NOMO-1 treated with dmso at 0.1 percent for 144 hours (cell line): ENCODE measurements at regions not wholly inside any gene's neighbourhood (a gene's known extent, or its start where the extent isn't known, plus 50 kb on each side); places are given as distances from the start of the nearest gene placed in this dataset.

Source experiments
- DNase-seq: peaks from one replicate; lab custom pipeline; 2025; ENCODE audit not compliant: unreplicated experiment; lab: John Stamatoyannopoulos, UW

DNA sequence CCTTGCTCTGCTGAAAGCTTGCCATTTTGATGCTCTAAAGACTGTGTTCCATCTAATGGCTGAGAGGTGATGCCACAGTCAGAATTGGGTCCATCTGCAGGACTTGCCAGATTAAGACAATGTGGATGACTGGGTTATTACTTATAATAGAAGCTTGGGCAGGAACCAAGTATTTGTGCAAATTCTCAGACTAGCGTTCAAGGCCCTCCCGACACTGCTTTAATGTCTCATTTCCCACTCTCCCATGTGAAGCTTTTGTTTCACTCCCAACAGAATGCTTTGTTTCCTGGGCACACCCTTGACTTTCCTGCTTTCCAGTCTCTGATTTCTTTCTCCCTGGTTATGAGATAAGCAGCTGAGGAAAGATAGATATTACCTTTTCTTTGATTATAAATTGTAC, 215.8 kb downstream of the KCNS3 start:
- no peak for DNase-seq

DNA sequence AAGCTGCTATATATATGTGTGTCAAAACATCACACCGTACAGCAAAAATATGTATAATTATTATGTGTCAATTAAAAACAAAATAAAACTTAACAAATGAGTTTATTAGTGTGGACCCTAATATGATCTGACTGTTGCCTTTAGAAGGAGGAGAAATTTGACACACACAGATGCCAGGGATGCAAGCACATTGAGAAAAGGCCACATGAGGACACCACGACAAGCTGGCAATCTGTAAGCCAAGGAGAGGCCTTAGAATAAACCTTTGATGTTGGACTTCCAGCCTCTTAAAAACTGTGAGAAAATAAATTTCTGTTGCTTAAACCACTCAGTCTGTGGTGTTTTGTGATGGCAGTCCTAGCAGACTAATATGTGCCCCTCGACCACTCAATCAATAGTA, 214.7 kb downstream of the KCNS3 start:
- no peak for DNase-seq

DNA sequence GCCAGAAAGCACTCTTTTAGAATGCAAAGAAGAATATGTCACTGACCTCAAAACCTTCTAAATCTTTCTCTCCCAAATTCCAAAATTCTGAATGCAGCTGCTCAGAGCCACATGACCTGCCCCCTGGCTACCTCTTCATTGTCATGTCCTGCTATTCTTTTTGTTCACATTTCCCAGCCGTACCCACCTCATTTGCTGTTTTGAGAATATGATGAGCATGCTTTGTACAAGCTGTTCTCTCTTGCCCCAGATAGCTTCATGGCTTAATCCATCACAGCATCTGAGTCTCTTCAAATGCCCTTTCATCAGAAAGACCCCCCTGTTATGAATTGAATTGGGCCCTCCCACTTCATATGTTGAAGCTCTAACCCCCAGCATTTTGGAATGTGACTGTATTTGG, 214.3 kb downstream of the KCNS3 start:
- no peak for DNase-seq

DNA sequence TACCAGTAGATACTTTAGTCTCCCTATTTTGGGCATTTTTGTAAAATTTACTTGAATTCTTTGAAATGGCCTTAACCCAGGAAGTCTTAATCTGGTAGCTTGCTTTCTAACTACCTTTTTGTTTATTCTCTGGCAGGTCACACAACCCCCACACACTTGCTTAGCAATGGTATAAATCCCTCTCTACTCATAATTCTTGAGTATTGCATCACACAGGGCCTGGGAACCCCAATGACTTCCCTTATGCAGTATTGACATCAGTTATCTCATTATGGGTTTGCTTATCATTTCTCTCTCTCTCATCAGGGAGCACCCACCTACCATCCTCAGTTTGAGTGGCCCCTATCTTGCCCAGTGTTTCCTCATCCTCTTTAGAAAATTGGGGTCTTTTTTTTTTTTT, 207.1 kb downstream of the KCNS3 start:
- DNase-seq, result no peak

DNA sequence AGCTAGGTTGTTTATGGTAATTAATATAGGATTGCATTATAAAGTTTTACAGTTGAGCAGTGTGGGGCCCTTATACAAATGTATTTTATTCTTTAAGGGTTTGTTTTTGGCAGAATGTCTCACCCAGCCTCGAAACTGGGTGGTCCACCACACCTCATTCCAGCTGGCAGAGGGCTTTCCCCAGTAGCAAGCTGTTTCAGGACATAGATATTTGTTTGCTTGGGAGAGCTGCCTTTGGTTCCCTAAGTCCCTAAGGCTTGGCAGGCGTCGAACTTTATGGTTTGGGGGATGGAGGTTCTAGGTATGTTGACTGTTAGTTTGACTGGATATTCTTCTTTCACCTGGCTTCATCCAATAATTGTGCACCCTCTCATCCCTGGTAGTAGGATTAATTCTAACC, 205.9 kb downstream of the KCNS3 start:
- no peak for DNase-seq

DNA sequence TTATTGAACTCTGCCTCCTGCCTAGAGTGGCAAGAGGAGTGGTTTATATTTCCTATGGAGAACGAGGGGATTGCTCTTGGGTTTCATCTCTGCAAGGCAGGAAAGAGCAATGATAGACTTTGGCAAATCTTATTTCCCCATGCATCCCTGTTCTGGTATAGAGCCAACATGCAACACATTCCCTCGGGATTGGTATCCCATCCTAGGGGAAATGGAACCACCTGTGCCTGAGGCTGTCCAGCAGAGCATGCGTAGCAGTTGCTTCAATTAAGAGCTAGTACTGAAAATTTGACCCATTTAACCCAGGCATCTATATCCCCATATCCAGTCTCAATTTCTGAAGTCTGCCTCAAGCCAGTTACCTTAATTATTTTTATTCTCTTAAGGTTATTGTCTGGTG, 205.3 kb downstream of the KCNS3 start:
- no peak for DNase-seq

DNA sequence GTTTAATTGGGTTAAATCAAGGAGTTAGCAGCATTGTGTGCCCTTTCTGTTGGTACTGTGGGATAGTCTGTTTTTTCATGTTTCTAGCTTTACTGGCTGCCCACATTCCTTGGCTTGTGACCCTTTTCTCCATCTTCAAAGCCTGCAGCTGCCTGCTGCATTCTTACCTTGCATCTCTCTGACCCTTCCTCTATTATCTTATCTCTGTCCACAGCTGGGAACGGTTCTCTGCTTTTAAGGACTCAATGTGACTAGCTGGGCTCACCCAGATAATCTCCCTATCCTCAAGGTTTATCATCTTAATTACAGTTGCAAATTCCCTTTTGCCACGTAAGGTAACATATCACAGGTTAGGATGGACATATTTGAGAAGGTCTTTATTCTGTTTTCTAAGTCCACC, 199.7 kb downstream of the KCNS3 start:
- DNase-seq, result no peak

DNA sequence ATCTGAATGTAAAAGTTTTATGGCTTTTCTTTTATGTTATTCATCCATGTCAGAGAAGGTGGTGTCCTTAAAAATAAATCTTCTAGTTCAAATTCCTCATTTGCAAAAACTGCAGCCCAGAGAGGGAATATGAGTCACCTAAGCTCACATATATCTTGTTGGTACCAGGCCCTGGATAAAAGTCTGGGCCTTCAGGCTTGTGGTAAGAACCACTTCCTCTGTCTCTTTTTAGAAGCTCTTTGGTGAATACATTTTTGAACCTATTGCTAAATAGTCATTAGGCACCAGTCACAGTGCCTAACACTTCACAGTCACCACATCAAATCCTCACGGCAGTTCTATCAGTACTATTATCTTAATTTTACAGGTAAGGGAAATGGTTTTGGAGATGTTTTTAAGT, 199.2 kb downstream of the KCNS3 start:
- peak; percentile 56 for DNase-seq

DNA sequence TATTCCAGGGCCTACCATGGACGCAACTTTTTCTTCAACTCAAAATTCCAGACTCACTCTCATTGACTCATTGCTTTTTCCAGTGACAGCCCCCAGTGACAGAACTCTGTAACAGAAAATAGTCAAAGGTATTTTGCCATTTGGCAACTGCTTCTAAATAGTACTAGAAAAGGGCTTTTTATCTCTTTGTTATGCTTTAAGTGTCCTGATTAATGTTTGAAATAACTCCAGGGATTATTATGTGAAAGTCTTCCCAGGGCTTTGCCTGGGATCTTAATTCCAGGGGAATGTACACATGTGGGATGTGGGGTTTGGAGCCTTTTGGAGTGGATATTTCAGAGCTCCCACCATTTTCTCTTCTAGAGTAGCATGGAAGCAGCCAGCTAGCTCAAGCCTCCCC, 198.8 kb downstream of the KCNS3 start:
- DNase-seq, result no peak

DNA sequence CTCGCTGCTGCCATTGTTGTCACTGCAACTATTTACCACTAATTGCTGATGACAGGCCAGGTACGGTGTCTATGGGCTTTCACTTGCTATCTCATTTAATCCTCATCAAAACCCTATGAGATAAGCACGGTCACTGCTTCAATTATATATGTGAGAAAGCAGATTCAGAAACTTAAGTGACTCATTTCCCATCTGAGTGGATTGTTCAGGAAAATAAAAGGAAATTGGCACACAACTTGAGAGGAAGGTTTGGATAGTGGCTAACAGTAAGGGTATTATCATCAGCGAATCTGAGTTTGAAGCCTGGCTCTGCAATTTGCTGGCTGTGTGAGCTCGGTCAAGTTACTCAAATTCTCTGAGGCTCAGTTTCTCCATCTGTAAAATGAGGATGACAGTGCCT, 196.0 kb downstream of the KCNS3 start:
- no peak for DNase-seq

DNA sequence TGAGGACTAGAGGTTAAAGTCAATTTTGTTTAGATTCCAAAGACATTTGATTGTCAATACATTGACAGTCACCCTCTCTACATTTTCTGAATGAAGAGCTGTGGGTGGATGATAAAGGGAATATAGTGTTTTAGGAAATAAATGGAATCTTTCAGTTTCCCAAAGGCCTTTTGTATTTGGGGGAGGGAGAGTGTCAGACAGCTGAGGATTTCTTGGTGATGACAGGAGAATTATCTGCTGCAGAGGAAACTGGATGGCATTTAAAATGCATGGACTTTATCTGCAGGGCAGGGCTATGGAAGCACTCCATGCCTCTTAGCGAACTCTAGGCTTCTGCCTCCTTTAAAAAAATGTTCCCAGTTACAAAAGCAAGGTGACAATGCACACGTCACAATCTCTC, 195.1 kb downstream of the KCNS3 start:
- DNase-seq, result no peak

DNA sequence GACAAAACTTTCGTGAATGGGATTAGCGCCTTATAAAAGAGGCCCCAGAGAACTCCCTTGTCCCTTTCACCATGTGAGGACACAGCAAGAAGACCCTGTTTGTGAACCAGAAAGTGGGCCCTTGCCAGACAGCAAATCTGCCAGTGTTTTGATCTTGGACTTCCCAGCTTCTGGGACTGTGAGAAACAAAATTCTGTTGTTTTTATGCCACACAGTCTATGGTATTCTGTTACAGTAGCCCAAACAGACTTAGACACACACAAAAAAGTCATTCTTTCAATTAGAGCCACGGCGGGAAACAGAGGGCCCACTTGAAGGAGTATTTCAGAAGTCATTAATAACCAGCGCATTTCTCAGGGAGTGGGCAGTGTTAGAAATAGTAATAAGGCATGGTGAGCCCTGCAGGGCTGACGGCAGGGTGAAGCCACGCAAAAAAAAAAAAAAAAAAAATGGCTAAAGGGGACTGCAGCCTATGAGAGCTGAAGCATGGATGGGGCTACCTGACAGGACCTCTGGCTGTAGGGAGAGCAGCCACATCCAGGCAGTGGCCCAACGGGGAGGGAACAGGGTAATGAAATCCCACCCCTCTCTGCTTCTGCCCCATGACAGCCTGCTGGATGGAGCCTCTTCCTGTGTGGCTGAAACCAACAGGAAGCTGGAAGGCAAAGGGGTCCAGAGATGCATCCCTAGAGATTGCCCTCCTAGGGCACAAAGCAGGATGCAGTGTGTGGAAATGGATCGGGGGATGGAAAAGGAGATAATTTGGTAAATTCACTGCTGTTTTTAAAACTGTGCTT, 189.3 kb downstream of the KCNS3 start:
- no peak for DNase-seq

DNA sequence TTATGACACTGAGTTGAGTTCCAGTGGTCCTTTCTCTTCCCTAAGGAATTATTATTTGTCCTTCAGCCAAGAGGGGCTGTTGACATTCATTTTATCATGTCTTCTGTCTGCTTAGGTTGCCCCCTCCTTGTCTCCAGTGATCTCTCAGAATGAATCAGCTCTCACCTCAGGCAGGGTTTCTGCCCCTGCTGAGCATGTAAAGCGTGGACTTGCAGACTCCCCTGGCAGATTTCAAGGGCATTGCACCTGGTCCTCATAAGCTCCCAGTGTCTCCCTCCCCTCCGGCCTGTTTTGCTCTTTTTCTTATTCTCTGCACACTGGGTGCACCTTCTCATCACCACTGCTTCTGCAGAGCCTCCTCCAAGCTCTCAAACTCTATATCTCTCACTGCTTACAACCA, 188.4 kb downstream of the KCNS3 start:
- DNase-seq, result no peak

DNA sequence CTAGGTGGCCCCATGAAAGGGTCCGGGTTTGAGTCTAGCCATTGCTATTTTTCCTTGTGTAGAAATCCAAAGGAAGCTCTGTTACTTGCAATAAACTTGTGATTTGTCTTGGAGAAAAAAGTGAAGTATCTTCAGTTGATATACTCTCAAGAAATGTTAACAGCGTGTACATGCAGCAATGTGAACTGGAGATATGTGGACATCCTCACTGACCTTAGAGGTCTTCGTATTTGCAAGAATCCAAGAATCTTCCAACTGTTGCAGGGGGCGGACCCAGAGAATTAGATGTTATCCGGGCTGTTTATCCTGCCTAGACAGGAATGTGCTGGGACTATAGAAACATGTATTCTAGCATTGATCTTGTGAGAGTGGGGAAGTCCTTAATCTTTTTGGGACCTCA, 187.6 kb downstream of the KCNS3 start:
- no peak for DNase-seq

DNA sequence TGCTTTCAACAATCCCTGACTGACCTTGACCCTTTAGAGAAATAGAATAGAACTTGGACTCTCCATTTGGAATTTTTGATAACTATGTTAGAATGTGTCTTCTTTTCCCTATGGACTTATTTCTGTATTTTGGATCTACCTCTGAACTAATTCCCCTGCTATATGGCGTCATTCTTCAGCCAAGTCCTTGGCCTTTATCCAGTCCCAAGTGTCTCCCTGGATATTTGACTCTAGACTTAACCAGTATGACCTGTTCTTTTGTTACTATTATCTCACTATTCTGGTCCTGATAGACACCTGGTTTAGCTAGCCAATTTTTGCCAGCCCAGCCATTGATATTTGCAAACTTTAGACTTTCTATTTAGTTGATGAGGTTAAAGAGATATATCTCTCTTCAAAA, 186.8 kb downstream of the KCNS3 start:
- no peak for DNase-seq

DNA sequence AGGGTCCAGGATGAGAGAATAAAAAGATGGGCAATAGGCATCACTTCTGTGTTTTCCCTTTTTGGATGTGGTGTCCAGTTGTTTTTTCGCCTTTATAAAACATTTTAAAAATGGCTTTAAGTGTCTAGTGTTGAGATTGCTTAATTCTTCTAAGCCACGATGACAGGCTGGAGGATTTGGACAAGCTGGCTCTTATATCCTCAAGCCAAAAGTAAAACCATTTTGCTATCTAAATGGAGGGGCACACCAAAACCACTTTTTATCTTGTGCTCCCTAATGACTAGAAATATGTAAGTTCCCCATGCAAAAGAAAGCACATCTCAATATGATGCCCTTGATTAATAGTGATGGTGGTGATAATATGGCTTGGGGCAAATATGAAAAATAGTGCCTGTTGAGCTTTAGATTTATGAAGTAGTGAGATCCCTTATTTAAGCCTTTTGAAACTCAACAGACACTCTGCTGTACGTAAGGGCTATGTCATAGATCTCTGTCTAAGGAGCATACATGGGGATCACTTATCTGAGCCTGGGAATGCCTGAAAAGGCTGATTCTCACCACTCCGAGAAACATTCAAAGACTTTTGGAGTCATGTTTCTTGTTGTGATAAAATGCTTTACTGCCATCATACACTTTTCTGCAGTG, 185.5 kb downstream of the KCNS3 start:
- no peak for DNase-seq

DNA sequence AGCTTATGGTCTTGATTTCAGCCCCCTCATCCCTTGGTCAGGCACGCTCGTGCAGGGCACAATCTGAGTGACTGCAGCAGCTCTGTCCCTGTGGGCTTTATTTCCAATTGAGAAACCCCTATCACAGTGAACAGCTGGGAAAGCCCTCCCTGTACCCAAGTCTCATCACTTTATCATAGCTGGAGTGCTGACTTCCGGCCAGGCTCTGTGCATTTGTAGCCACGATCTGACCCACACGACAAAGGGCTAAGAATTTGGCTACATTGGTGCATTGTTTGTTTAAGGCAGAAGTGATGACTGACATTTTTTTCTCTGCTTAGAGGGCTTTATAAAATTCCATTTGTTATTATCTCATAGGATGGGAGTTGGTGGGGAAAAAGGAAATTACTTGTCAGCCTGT, 184.4 kb downstream of the KCNS3 start:
- no peak for DNase-seq

DNA sequence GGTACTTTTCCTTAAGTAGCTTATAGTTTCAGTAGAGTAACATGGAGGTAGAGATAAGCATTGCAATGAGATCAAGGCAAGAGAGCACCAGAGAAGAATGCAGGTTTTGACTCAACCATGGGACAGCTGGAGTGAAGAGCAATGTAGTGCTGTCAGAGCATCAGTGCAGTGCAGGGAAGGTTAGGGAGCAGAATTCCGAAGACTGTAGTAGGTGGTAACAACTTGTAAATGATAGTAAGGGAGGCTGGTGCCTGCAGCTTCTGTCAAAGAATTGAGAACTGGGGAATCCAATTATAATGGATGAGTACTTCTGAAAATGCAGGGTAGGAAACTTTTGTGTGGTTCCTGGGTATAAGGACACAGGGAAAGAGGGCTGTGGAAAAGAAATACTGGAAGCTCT, 183.2 kb downstream of the KCNS3 start:
- no peak for DNase-seq

DNA sequence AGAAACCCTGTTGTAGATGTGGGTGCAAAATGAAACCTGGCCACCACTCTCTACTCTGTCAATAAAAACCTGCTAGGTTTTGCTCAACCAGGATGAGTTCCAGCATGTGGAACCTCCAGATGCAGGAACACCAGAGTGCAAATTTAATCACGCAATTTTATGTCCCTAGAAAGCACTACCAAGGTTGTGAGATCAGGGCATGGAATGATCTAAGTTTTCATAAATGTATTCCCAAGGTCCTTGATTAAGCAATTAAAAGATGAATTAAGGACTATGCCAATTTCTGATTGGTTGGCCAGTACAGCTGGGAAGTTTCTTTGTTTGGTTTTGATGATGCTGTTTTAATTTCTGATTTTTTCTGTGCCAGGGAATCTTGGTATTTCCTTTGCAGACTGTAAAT, 179.2 kb downstream of the KCNS3 start:
- no peak for DNase-seq

DNA sequence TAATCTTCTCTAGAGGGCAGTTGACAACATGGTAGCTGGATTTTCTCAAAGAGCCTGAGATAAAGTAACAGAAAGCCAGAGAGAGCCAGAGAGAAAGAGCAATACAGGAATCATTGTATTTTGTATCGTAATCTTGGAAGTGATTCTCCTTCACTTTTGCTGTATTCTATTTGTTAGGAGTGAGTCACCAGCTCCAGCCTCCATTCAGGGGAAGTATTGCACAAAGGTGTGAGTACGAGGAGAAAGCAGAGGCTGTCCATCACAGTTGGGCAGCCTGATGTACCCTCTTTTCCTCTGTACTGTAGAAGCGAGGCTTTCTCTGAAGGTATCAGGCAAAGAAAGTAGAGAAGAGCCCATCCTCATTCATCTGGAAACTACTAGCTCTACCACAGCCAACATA, 176.8 kb downstream of the KCNS3 start:
- no peak for DNase-seq

DNA sequence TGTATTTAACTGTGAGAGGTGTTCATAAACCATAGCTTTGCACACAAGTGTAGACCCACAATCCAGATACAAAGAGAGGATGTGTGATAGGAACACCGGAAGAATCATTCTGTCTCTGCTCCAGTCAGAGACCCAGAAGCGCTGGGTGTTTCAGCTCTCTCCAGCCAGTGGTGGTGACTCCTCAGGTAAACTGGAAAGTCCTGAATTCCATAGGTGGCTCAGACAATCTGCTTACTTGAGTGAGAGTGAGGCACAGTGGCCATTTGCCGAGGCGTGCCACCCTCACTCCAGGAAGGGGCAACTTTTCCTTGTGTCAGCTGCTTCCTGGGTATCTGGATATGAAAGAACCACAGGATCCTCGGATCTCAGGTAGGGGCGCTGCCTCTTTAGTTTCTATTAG, 171.5 kb downstream of the KCNS3 start:
- no peak for DNase-seq

DNA sequence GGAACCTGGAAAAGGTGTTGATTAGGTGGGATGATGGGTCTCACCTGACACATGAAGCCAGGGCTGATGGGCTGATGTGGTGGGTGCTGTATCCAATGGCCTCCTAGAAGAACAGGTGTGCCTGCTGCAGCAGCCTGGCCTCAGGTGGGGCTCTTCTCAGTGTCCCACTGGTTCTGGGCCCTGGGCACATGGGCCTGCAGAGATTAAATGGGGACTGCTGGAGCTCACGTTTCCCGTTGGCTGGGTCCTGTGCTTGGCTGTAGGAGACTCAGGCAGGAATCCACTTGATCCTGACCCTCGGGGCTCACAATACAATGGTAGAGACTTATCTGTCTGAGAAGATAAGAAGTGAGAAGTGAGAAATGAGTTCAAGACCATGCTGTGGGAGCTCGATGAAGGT, 170.9 kb downstream of the KCNS3 start:
- no peak for DNase-seq
